IMR-90 (cell line): ENCODE measurements at regions not wholly inside any gene's neighbourhood (a gene's known extent, or its start where the extent isn't known, plus 50 kb on each side); places are given as distances from the start of the nearest gene placed in this dataset.

Experiments used
- ATAC-seq: fragments of 200-7000 bp; cut with Tn5 transposase; 2 replicates; pipeline ENCODE4 v1.9.1; 2020; ENCODE audit warnings: low read depth, mild to moderate bottlenecking, moderate library complexity
- BruUV-seq: library from RNA; stranded (reverse); fragments of 400-500 nt; replicated peaks from 2 replicates; lab custom pipeline; 2021; lab: Mats Ljungman, UMichigan
- CTCF ChIA-PET: fragments of 300-600 bp; formaldehyde crosslinking; extraction: SDS; loops from one replicate; lab custom pipeline; 2021; ENCODE audit warnings: antibody characterized with exemption; lab: Yijun Ruan, JAX
- POLR2A ChIA-PET: fragments of 300-600 bp; sonication (Branson Sonifier 250); formaldehyde crosslinking; loops from one replicate; lab custom pipeline; 2022; ENCODE audit warnings: antibody characterized with exemption; ENCODE audit not compliant: unreplicated experiment; lab: Charles Lee
- DNase-seq: peaks from one replicate; pipeline ENCODE4 v3.0.0; 2013
- H2AFZ ChIP-seq: replicated peaks from 2 replicates; pipeline ENCODE3; 2013; ENCODE audit warnings: low read length, mild to moderate bottlenecking; ENCODE audit not compliant: poor library complexity
- H2AK5ac ChIP-seq: 2 replicates; pipeline ENCODE4 v1.6.1; 2013; ENCODE audit warnings: low read depth, low read length, inconsistent platforms
- H2AK9ac ChIP-seq: replicated peaks from 2 replicates; pipeline ENCODE3; 2013; ENCODE audit warnings: mild to moderate bottlenecking, low read depth, low read length, moderate library complexity; ENCODE audit not compliant: poor library complexity
- H2BK120ac ChIP-seq: 2 replicates; pipeline ENCODE4 v1.6.1; 2013; ENCODE audit warnings: low read depth, low read length, inconsistent platforms
- H2BK15ac ChIP-seq: 3 replicates; pipeline ENCODE4 v1.6.1; 2013; ENCODE audit warnings: low read depth, low read length, inconsistent platforms
- H2BK20ac ChIP-seq: 2 replicates; pipeline ENCODE4 v1.6.1; 2013; ENCODE audit warnings: low read depth, mild to moderate bottlenecking, inconsistent platforms, low read length, moderate library complexity
- H2BK5ac ChIP-seq: 2 replicates; pipeline ENCODE4 v1.6.1; 2013; ENCODE audit warnings: mild to moderate bottlenecking, low read depth, low read length, inconsistent platforms; ENCODE audit not compliant: poor library complexity, severe bottlenecking
- H3K14ac ChIP-seq: replicated peaks from 2 replicates; pipeline ENCODE4 v1.6.1; 2013; ENCODE audit warnings: low read depth, low read length, inconsistent platforms
- H3K18ac ChIP-seq: 2 replicates; pipeline ENCODE4 v1.6.1; 2013; ENCODE audit warnings: low read depth, low read length, control low read depth
- H3K23ac ChIP-seq: 2 replicates; pipeline ENCODE4 v1.6.1; 2013; ENCODE audit warnings: low read depth, low read length, inconsistent platforms
- H3K27ac ChIP-seq: 2 replicates; pipeline ENCODE4 v1.5.1; 2013; ENCODE audit warnings: mild to moderate bottlenecking, control low read depth, low read length; ENCODE audit not compliant: insufficient read depth
- H3K27me3 ChIP-seq: 2 replicates; pipeline ENCODE4 v1.6.1; 2013; ENCODE audit warnings: low read length; ENCODE audit not compliant: control insufficient read depth, insufficient read depth
- H3K36me3 ChIP-seq: 2 replicates; pipeline ENCODE4 v1.6.1; 2013; ENCODE audit warnings: low read length, mixed read lengths; ENCODE audit not compliant: control insufficient read depth, insufficient read depth
- H3K4ac ChIP-seq: 2 replicates; pipeline ENCODE4 v1.6.1; 2013; ENCODE audit warnings: low read depth, low read length, inconsistent platforms
- H3K4me1 ChIP-seq: 2 replicates; pipeline ENCODE4 v1.6.1; 2013; ENCODE audit warnings: low read length, mixed read lengths; ENCODE audit not compliant: control insufficient read depth, insufficient read depth
- H3K4me2 ChIP-seq: 2 replicates; pipeline ENCODE4 v1.6.1; 2013; ENCODE audit warnings: low read depth, mild to moderate bottlenecking, control low read depth, low read length, moderate library complexity
- H3K4me3 ChIP-seq: 2 replicates; pipeline ENCODE4 v1.5.1; 2013; ENCODE audit warnings: low read depth, mild to moderate bottlenecking, control low read depth, low read length, moderate library complexity; ENCODE audit not compliant: insufficient read depth
- H3K56ac ChIP-seq: 2 replicates; pipeline ENCODE4 v1.6.1; 2013; ENCODE audit warnings: low read length, inconsistent platforms; ENCODE audit not compliant: insufficient read depth; ENCODE audit errors: extremely low read depth
- H3K79me1 ChIP-seq, 2 experiments: 2 replicates each; pipeline ENCODE4 v1.6.1; 2013; ENCODE audit warnings: low read length in 2 of 2, inconsistent platforms in 1 of 2, low read depth in 1 of 2
- H3K9ac ChIP-seq: 2 replicates; pipeline ENCODE4 v1.6.1; 2013; ENCODE audit warnings: low read depth, low read length, control low read depth
- H3K9me1 ChIP-seq: 2 replicates; pipeline ENCODE4 v1.6.1; 2013; ENCODE audit warnings: low read length, inconsistent platforms; ENCODE audit not compliant: insufficient read depth
- H3K9me3 ChIP-seq: 2 replicates; pipeline ENCODE4 v1.6.1; 2013; ENCODE audit warnings: low read length; ENCODE audit not compliant: control insufficient read depth, insufficient read depth
- H4K20me1 ChIP-seq: 2 replicates; pipeline ENCODE4 v1.6.1; 2013; ENCODE audit warnings: low read length, inconsistent platforms; ENCODE audit not compliant: insufficient read depth
- H4K5ac ChIP-seq: 2 replicates; pipeline ENCODE4 v1.6.1; 2013; ENCODE audit warnings: mild to moderate bottlenecking, low read depth, low read length, control low read depth
- H4K8ac ChIP-seq, 2 experiments: 2 replicates each; pipeline ENCODE4 v1.6.1; 2013; ENCODE audit warnings: low read depth in 2 of 2, low read length in 2 of 2, control low read depth in 1 of 2, inconsistent platforms in 1 of 2
- H4K91ac ChIP-seq: 2 replicates; pipeline ENCODE4 v1.6.1; 2013; ENCODE audit warnings: low read depth, low read length, inconsistent platforms; ENCODE audit not compliant: insufficient read depth
- BHLHE40 ChIP-seq: fragments of 150-350 bp; IDR thresholded peaks from 2 replicates; pipeline ENCODE4 v1.6.1; 2016; ENCODE audit warnings: mild to moderate bottlenecking, low read depth, low read length
- FOS ChIP-seq: fragments of 150-350 bp; IDR thresholded peaks from 2 replicates; pipeline ENCODE4 v1.6.1; 2016; ENCODE audit warnings: low read depth, low read length
- WGBS, 2 experiments: methylation state at CpG; one replicate each; pipeline versions ENCODE4 v1.1.5 to v1.1.7; 2013; ENCODE audit warnings: missing lambda C conversion rate in 2 of 2; ENCODE audit not compliant: insufficient read length in 1 of 2; ENCODE audit errors: extremely low coverage in 2 of 2; 5-methylcytosine and 5-hydroxymethylcytosine counted together
- dilution Hi-C: fragments of 300-500 bp; cut with HindIII; formaldehyde crosslinking; loops from one replicate; pipeline ENCODE4 v1.14.3; 2018; ENCODE audit warnings: low sequenced_read_pairs; ENCODE audit not compliant: unreplicated experiment
- in situ Hi-C: fragments of 300-500 bp; cut with MboI; formaldehyde crosslinking; loops from 3 replicates; pipeline ENCODE4 v1.14.3; 2019; ENCODE audit warnings: low sequenced_read_pairs, inconsistent platforms, mixed read lengths
- intact Hi-C: fragments of 100-400 bp; cut with micrococcal nuclease; formaldehyde crosslinking; loops from 2 replicates; pipeline ENCODE4 v1.10.0; 2022

DNA sequence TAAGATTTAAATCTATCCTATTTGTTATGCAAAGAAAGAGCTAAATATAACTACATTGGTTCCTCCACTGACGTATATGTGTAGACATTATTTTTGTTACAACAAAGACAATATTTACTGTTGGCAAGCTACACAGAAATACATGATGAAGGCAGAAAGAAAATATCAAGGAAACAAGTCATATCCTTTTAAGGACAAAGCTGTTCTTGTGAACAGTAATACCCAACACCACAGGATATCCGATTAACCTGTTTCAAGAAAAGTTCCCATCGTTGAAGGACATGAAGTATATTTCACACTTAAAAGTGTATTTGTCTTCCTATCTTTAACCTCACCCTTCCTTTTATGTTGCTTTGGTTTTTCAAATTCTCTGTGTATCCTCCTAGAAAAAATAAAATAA lies 235.8 kb upstream of the AADAT start:
- Histone ChIP-seq H3K9ac (no peak overlapping the region), H4K91ac (no peak overlapping the region), H4K20me1 (no peaks in the 10 kb centered on the region), H3K18ac (no peak overlapping the region), H2BK5ac (no peak overlapping the region), H3K36me3 (no peaks in the 10 kb centered on the region), H3K9me1 (no peaks in the 10 kb centered on the region), H4K5ac (no peak overlapping the region), H2BK120ac (no peak overlapping the region), H2AK5ac (no peak overlapping the region), H2AK9ac (no peak overlapping the region), H3K56ac (no peak overlapping the region), H2BK15ac (no peak overlapping the region), H3K27me3 (no peaks in the 10 kb centered on the region), H3K14ac (no peak overlapping the region), H3K4me2 (no peak overlapping the region), H3K4me3 (no peak overlapping the region), H3K23ac (no peak overlapping the region), H3K4ac (no peak overlapping the region), H3K9me3 (peaks cover 4% of the 10 kb centered on the region; the same call in 1 of the 2 replicates), H3K4me1 (no peaks in the 10 kb centered on the region), H2BK20ac (no peak overlapping the region), H4K8ac (no peak overlapping the region), H3K79me1 (no peaks in the 10 kb centered on the region), H2AFZ (no peak overlapping the region), H3K27ac (no peak overlapping the region)
- dilution Hi-C loops = no loop called here
- WGBS, 2 experiments = no CpG with 5 or more reads among the region's 3 CpGs
- BruUV-seq = no TSS peak
- POLR2A ChIA-PET = no interaction called here
- no peak for TF ChIP-seq FOS
- TF ChIP-seq BHLHE40 = no peak
- ATAC-seq (no peak), DNase-seq (no peak)
- CTCF ChIA-PET = no interaction called here
- in situ Hi-C loops = no loop called here
- intact Hi-C loops = no loop called here
